ENCODE measurements at regions not wholly inside any gene's neighbourhood (a gene's known extent, or its start where the extent isn't known, plus 50 kb on each side); places are given as distances from the start of the nearest gene placed in this dataset.

DNA sequence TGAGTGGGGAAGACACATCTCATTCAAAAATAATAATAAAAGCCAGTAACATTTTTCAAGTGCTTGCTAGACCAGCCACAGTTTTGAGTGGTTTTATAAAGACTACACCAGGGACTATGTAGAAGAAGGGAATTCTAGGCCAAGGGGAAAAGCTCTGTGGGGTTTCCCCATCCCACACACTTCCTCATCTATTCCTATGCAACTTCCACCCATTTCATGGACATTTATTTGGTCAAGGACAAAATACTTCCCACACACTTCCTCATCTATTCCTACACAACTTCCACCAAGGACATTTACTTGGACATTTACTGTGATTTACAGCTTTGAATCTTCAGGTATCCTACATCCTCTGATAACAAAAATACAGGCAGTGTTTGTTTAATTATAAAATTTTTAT lies 86.5 kb upstream of the KLF3 start:
- Histone ChIP-seq H3K4me1 (replicated peaks in 1 of 4; ENCODE audit: control insufficient read depth in 3 of 4, insufficient read depth in 4 of 4, low read length in 3 of 4) (no peaks in the 10 kb centered on the region), H3K27me3 (replicated peaks in 1 of 4; ENCODE audit: control insufficient read depth in 3 of 4, extremely low read depth in 1 of 4, insufficient read depth in 3 of 4, low read length in 3 of 4) (no peaks in the 10 kb centered on the region), H2BK5ac (ENCODE audit: low read depth, low read length) (no peak overlapping the region), H4K91ac (replicated peaks; ENCODE audit: insufficient read length, low read length) (no peak overlapping the region), H2BK120ac (replicated peaks; ENCODE audit: low read depth, low read length) (no peak overlapping the region), H3K18ac (ENCODE audit: extremely low read depth, low read length) (no peak overlapping the region), H3K23ac (ENCODE audit: insufficient read length) (no peak overlapping the region), H3K56ac (replicated peaks; ENCODE audit: insufficient read length, low read depth, low read length) (no peak overlapping the region), H4K20me1 (replicated peaks in 1 of 2; ENCODE audit: control insufficient read depth in 1 of 2, insufficient read depth in 2 of 2, low read length in 2 of 2) (no peaks in the 10 kb centered on the region), H3K14ac (ENCODE audit: insufficient read length) (no peak overlapping the region), H3K4ac (replicated peaks; ENCODE audit: insufficient read length, low read depth, low read length) (no peak overlapping the region), H2BK20ac (ENCODE audit: low read length) (no peak overlapping the region), H3K9me3 (ENCODE audit: insufficient read depth in 2 of 2, low read depth in 1 of 2, low read length in 1 of 2) (0 out of 4 replicates have a peak, but pooled peaks cover 0 to 5% of the 10 kb centered on the region in 2 experiments), H4K5ac (ENCODE audit: insufficient read length, low read depth, low read length) (no peak overlapping the region), H3K23me2 (ENCODE audit: low read depth, low read length) (no peaks in the 10 kb centered on the region), H3K79me2 (ENCODE audit: control insufficient read depth in 1 of 2, insufficient read depth in 2 of 2, low read length in 2 of 2) (no peaks in the 10 kb centered on the region), H3K27ac (ENCODE audit: low read depth, low read length) (no peak overlapping the region), H3K4me2 (ENCODE audit: insufficient read depth in 1 of 2, low read depth in 2 of 2, low read length in 2 of 2) (no peak overlapping the region), H2BK12ac (ENCODE audit: low read depth, low read length) (no peak overlapping the region), H3K79me1 (ENCODE audit: low read depth, low read length) (no peaks in the 10 kb centered on the region), H2AFZ (ENCODE audit: low read length) (no peak overlapping the region), H3K4me3 (ENCODE audit: extremely low read depth in 1 of 4, insufficient read depth in 2 of 4, low read depth in 3 of 4, low read length in 4 of 4) (no peak overlapping the region), H2BK15ac (ENCODE audit: low read length) (no peak overlapping the region), H4K8ac (ENCODE audit: extremely low read depth, insufficient read depth, low read length) (no peak overlapping the region), H2AK5ac (ENCODE audit: low read depth, low read length) (no peak overlapping the region), H3K36me3 (ENCODE audit: control insufficient read depth in 2 of 4, insufficient read depth in 4 of 4, low read length in 3 of 4) (no peaks in the 10 kb centered on the region), H3K9ac (replicated peaks in 1 of 4; ENCODE audit: extremely low read depth in 1 of 4, low read depth in 3 of 4, low read length in 3 of 4) (no peak overlapping the region)
- CTCF ChIA-PET (ENCODE audit: partially characterized antibody): interaction anchor here (1.7 kb wide), 1 partner anchor 11 kb away, joined by 5 read pairs; no protein-coding TSS in a partner anchor
- no peak for FAIRE-seq
- POLR2A ChIA-PET (ENCODE audit: partially characterized antibody): no interaction called here
- DNase-seq (ENCODE audit: low read depth in 1 of 2, low spot score in 2 of 2): no peak
- TF ChIP-seq RBBP5 (IDR thresholded peaks at IDR 0.05; ENCODE audit: borderline replicate concordance, low read depth, low read length): no peak
- no peak for TF ChIP-seq KDM1A (IDR thresholded peaks at IDR 0.05; ENCODE audit: borderline replicate concordance, low read length)
